SK-N-SH treated with all-trans-retinoic acid at 6 μM for 48 hours (cell line): ENCODE measurements at regions not wholly inside any gene's neighbourhood (a gene's known extent, or its start where the extent isn't known, plus 50 kb on each side); places are given as distances from the start of the nearest gene placed in this dataset.

ENCODE experiments used
- ATAC-seq: fragments of 200-7000 bp; cut with Tn5 transposase; 3 replicates; pipeline ENCODE4 v1.9.1; 2020; ENCODE audit warnings: mild to moderate bottlenecking, moderate library complexity
- ARNTL ChIP-seq: fragments of 450-650 bp; formaldehyde crosslinking; IDR thresholded peaks from 2 replicates; pipeline ENCODE4 v1.5.0; 2020; ENCODE audit warnings: low read depth, mild to moderate bottlenecking, moderate library complexity, borderline replicate concordance
- BACH2 ChIP-seq: fragments of 250-450 bp; sonication (Bioruptor Pico); IDR thresholded peaks from 2 replicates; pipeline ENCODE4 v1.9.0; 2021; ENCODE audit warnings: mild to moderate bottlenecking, borderline replicate concordance
- CSDC2 ChIP-seq: fragments of 250-450 bp; sonication (Bioruptor Pico); IDR thresholded peaks from 2 replicates; pipeline ENCODE4 v1.5.0; 2020; ENCODE audit warnings: mild to moderate bottlenecking, moderate library complexity
- ESRRG ChIP-seq: fragments of 250-450 bp; sonication (Bioruptor Pico); IDR thresholded peaks from 2 replicates; pipeline ENCODE4 v1.6.1; 2021; ENCODE audit warnings: mild to moderate bottlenecking
- ISL1 ChIP-seq: fragments of 250-450 bp; sonication (Bioruptor Pico); IDR thresholded peaks from 2 replicates; pipeline ENCODE4 v2.1.2; 2022; ENCODE audit warnings: mild to moderate bottlenecking, moderate library complexity
- PPARA ChIP-seq: fragments of 250-450 bp; sonication (Bioruptor Pico); IDR thresholded peaks from 2 replicates; pipeline ENCODE4 v1.5.0; 2020; ENCODE audit warnings: mild to moderate bottlenecking, borderline replicate concordance
- RARB ChIP-seq: fragments of 250-450 bp; sonication (Bioruptor Pico); IDR thresholded peaks from 2 replicates; pipeline ENCODE4 v1.8.0; 2021; ENCODE audit warnings: mild to moderate bottlenecking, moderate library complexity
- SNAI2 ChIP-seq: fragments of 250-450 bp; sonication (Bioruptor Pico); IDR thresholded peaks from 2 replicates; pipeline ENCODE4 v1.5.0; 2020; ENCODE audit warnings: mild to moderate bottlenecking, moderate library complexity
- TCF4 ChIP-seq: fragments of 250-450 bp; sonication (Bioruptor Pico); IDR thresholded peaks from 2 replicates; pipeline ENCODE4 v1.8.0; 2021; ENCODE audit warnings: mild to moderate bottlenecking, moderate library complexity, borderline replicate concordance
- TOX ChIP-seq: fragments of 250-450 bp; sonication (Bioruptor Pico); IDR thresholded peaks from 2 replicates; pipeline ENCODE4 v1.8.0; 2021; ENCODE audit warnings: mild to moderate bottlenecking, moderate library complexity, borderline replicate concordance
- ZC3H10 ChIP-seq: fragments of 250-450 bp; sonication (Bioruptor Pico); IDR thresholded peaks from 2 replicates; pipeline ENCODE4 v1.5.1; 2021; ENCODE audit warnings: mild to moderate bottlenecking, moderate library complexity
- ZFP3 ChIP-seq: fragments of 250-450 bp; sonication (Bioruptor Pico); IDR thresholded peaks from 2 replicates; pipeline ENCODE4 v1.5.0; 2020; ENCODE audit warnings: mild to moderate bottlenecking, moderate library complexity
- ZFP30 ChIP-seq: fragments of 450-650 bp; formaldehyde crosslinking; IDR thresholded peaks from 2 replicates; pipeline ENCODE4 v1.5.0; 2022; ENCODE audit warnings: mild to moderate bottlenecking, moderate library complexity
- ZNF565 ChIP-seq: fragments of 450-650 bp; formaldehyde crosslinking; conservative IDR thresholded peaks from 2 replicates; pipeline ENCODE4 v1.5.0; 2020; ENCODE audit warnings: low read depth, mild to moderate bottlenecking, moderate library complexity
- ZNF70 ChIP-seq: fragments of 450-650 bp; formaldehyde crosslinking; IDR thresholded peaks from 2 replicates; pipeline ENCODE4 v1.5.0; 2020; ENCODE audit warnings: mild to moderate bottlenecking, moderate library complexity
- ZNF8 ChIP-seq: fragments of 450-650 bp; formaldehyde crosslinking; IDR thresholded peaks from 2 replicates; pipeline ENCODE4 v1.5.0; 2020; ENCODE audit warnings: mild to moderate bottlenecking, moderate library complexity
- TF ChIP-seq, protein P1 (sequence below): fragments of 250-450 bp; sonication (Bioruptor Pico); IDR thresholded peaks from 2 replicates; pipeline ENCODE4 v1.8.0; 2020; ENCODE audit warnings: mild to moderate bottlenecking, moderate library complexity, borderline replicate concordance
- TF ChIP-seq, protein P2 (sequence below): fragments of 250-450 bp; sonication (Bioruptor Pico); IDR thresholded peaks from 2 replicates; pipeline ENCODE4 v1.5.1; 2021; ENCODE audit warnings: mild to moderate bottlenecking, moderate library complexity
- TF ChIP-seq, protein P3 (sequence below): fragments of 250-450 bp; sonication (Bioruptor Pico); IDR thresholded peaks from 2 replicates; pipeline ENCODE4 v1.5.1; 2020; ENCODE audit warnings: low read depth, mild to moderate bottlenecking, moderate library complexity
- TF ChIP-seq, protein P4 (sequence below): fragments of 250-450 bp; sonication (Bioruptor Pico); IDR thresholded peaks from 2 replicates; pipeline ENCODE4 v1.8.0; 2021; ENCODE audit warnings: low read depth, mild to moderate bottlenecking, moderate library complexity, borderline replicate concordance
- TF ChIP-seq, protein P5 (sequence below): fragments of 250-450 bp; sonication (Bioruptor Pico); IDR thresholded peaks from 2 replicates; pipeline ENCODE4 v1.5.0; 2020; ENCODE audit warnings: mild to moderate bottlenecking, moderate library complexity

DNA sequence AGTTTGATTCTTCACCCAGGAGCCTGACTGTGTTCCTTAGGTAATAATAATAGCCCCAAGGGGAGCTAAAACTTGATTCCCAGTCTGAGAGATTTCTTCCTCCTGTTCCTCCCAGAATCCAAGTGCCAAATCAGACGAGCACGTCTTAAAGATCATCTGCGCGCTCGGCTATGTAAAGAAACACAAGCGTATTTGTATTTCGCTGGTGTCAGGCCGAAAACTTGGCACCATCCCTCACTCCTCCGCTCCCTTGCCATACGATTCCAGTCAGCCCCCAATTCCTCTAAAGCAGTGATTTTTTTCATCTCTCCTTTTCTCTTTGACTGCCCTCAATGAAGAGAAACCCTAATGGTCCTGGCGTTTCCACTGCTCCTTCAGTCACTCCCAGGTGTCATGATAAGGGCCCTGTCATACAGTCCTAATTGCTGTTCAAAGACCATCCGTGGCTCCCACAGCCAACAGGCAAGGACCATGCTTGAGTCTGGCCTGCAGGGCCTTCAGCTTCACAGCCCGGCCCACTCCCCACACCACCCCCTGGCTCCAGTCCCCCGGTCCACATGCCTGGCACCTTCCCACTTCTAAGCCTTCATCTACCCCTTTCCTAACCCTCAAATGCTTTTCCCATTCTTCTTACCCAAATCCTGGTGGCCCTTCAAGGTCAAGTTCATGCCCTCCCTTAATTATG, 130.8 kb upstream of the ID2 start:
- ATAC-seq = no peak
- TF ChIP-seq ARNTL (no peak), ZFP30 (CRISPR knock-in tag) (no peak), PPARA (CRISPR knock-in tag) (no peak), ZC3H10 (no peak), TCF4 (CRISPR knock-in tag) (no peak), ZFP3 (CRISPR knock-in tag) (no peak), BACH2 (no peak), RARB (CRISPR knock-in tag) (no peak), ZNF8 (CRISPR knock-in tag) (no peak), SNAI2 (no peak), ZNF70 (CRISPR knock-in tag) (no peak), ZNF565 (CRISPR knock-in tag) (no peak), CSDC2 (no peak), ISL1 (no peak), TOX (no peak)
- TF ChIP-seq, protein P1, sequence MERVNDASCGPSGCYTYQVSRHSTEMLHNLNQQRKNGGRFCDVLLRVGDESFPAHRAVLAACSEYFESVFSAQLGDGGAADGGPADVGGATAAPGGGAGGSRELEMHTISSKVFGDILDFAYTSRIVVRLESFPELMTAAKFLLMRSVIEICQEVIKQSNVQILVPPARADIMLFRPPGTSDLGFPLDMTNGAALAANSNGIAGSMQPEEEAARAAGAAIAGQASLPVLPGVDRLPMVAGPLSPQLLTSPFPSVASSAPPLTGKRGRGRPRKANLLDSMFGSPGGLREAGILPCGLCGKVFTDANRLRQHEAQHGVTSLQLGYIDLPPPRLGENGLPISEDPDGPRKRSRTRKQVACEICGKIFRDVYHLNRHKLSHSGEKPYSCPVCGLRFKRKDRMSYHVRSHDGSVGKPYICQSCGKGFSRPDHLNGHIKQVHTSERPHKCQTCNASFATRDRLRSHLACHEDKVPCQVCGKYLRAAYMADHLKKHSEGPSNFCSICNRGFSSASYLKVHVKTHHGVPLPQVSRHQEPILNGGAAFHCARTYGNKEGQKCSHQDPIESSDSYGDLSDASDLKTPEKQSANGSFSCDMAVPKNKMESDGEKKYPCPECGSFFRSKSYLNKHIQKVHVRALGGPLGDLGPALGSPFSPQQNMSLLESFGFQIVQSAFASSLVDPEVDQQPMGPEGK (CRISPR knock-in tag) = no peak
- TF ChIP-seq, protein P2, sequence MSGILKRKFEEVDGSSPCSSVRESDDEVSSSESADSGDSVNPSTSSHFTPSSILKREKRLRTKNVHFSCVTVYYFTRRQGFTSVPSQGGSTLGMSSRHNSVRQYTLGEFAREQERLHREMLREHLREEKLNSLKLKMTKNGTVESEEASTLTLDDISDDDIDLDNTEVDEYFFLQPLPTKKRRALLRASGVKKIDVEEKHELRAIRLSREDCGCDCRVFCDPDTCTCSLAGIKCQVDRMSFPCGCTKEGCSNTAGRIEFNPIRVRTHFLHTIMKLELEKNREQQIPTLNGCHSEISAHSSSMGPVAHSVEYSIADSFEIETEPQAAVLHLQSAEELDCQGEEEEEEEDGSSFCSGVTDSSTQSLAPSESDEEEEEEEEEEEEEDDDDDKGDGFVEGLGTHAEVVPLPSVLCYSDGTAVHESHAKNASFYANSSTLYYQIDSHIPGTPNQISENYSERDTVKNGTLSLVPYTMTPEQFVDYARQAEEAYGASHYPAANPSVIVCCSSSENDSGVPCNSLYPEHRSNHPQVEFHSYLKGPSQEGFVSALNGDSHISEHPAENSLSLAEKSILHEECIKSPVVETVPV = no peak
- TF ChIP-seq, protein P3, sequence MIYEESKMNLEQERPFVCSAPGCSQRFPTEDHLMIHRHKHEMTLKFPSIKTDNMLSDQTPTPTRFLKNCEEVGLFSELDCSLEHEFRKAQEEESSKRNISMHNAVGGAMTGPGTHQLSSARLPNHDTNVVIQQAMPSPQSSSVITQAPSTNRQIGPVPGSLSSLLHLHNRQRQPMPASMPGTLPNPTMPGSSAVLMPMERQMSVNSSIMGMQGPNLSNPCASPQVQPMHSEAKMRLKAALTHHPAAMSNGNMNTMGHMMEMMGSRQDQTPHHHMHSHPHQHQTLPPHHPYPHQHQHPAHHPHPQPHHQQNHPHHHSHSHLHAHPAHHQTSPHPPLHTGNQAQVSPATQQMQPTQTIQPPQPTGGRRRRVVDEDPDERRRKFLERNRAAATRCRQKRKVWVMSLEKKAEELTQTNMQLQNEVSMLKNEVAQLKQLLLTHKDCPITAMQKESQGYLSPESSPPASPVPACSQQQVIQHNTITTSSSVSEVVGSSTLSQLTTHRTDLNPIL (CRISPR knock-in tag) = no peak
- TF ChIP-seq, protein P4, sequence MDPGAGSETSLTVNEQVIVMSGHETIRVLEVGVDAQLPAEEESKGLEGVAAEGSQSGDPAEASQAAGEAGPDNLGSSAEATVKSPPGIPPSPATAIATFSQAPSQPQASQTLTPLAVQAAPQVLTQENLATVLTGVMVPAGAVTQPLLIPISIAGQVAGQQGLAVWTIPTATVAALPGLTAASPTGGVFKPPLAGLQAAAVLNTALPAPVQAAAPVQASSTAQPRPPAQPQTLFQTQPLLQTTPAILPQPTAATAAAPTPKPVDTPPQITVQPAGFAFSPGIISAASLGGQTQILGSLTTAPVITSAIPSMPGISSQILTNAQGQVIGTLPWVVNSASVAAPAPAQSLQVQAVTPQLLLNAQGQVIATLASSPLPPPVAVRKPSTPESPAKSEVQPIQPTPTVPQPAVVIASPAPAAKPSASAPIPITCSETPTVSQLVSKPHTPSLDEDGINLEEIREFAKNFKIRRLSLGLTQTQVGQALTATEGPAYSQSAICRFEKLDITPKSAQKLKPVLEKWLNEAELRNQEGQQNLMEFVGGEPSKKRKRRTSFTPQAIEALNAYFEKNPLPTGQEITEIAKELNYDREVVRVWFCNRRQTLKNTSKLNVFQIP (CRISPR knock-in tag) = no peak
- TF ChIP-seq, protein P5, sequence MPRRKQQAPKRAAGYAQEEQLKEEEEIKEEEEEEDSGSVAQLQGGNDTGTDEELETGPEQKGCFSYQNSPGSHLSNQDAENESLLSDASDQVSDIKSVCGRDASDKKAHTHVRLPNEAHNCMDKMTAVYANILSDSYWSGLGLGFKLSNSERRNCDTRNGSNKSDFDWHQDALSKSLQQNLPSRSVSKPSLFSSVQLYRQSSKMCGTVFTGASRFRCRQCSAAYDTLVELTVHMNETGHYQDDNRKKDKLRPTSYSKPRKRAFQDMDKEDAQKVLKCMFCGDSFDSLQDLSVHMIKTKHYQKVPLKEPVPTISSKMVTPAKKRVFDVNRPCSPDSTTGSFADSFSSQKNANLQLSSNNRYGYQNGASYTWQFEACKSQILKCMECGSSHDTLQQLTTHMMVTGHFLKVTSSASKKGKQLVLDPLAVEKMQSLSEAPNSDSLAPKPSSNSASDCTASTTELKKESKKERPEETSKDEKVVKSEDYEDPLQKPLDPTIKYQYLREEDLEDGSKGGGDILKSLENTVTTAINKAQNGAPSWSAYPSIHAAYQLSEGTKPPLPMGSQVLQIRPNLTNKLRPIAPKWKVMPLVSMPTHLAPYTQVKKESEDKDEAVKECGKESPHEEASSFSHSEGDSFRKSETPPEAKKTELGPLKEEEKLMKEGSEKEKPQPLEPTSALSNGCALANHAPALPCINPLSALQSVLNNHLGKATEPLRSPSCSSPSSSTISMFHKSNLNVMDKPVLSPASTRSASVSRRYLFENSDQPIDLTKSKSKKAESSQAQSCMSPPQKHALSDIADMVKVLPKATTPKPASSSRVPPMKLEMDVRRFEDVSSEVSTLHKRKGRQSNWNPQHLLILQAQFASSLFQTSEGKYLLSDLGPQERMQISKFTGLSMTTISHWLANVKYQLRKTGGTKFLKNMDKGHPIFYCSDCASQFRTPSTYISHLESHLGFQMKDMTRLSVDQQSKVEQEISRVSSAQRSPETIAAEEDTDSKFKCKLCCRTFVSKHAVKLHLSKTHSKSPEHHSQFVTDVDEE (CRISPR knock-in tag) = no peak
- TF ChIP-seq, all 23 proteins: peak for 0

GRCh38 chr2:8551622-8552074, 130.2 kb upstream of the ID2 start:
- TF ChIP-seq, protein P1 (CRISPR knock-in tag) = no peak
- TF ChIP-seq ARNTL (no peak), ESRRG (CRISPR knock-in tag) (no peak), ZNF8 (CRISPR knock-in tag) (no peak), TOX (no peak), ZNF565 (CRISPR knock-in tag) (no peak), ZNF70 (CRISPR knock-in tag) (no peak), TCF4 (CRISPR knock-in tag) (no peak), RARB (CRISPR knock-in tag) (no peak)
- TF ChIP-seq, protein P4 (CRISPR knock-in tag) = no peak
- TF ChIP-seq, protein P3 (CRISPR knock-in tag) = no peak
- no peak for ATAC-seq
